ENCODE measurements at regions not wholly inside any gene's neighbourhood (a gene's known extent, or its start where the extent isn't known, plus 50 kb on each side); places are given as distances from the start of the nearest gene placed in this dataset.

GRCh38 chr1:95575291-95575690 is 341.3 kb downstream of the RWDD3 start:
- TF ChIP-seq, protein P1, sequence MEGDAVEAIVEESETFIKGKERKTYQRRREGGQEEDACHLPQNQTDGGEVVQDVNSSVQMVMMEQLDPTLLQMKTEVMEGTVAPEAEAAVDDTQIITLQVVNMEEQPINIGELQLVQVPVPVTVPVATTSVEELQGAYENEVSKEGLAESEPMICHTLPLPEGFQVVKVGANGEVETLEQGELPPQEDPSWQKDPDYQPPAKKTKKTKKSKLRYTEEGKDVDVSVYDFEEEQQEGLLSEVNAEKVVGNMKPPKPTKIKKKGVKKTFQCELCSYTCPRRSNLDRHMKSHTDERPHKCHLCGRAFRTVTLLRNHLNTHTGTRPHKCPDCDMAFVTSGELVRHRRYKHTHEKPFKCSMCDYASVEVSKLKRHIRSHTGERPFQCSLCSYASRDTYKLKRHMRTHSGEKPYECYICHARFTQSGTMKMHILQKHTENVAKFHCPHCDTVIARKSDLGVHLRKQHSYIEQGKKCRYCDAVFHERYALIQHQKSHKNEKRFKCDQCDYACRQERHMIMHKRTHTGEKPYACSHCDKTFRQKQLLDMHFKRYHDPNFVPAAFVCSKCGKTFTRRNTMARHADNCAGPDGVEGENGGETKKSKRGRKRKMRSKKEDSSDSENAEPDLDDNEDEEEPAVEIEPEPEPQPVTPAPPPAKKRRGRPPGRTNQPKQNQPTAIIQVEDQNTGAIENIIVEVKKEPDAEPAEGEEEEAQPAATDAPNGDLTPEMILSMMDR (IDR thresholded peaks at IDR 0.05) = no peak
- TF ChIP-seq POLR2A (IDR thresholded peaks at IDR 0.05) (no peak), EP300 (IDR thresholded peaks at IDR 0.05) (no peak)

Data from sigmoid colon (tissue), 4 donors.